Uterus (tissue), 3 donors: ENCODE measurements at regions not wholly inside any gene's neighbourhood (a gene's known extent, or its start where the extent isn't known, plus 50 kb on each side); places are given as distances from the start of the nearest gene placed in this dataset.
A peak's percentile ranks its signal among the peaks of the same experiment; 100 is the strongest.
"Not testable (repeated sequence)": the region's sequence is repeated elsewhere in the genome, so short reads cannot be mapped to it uniquely, and the experiment has no call there.

Experiments used
- DNase-seq, 2 donors: peaks; one replicate each; pipeline ENCODE4 v3.0.0-alpha.2; 2019 to 2020
- H3K27ac ChIP-seq, 2 donors: fragments of 200-600 bp; sonication (generic); 1 replicate in 1 of 2; 2 replicates in 1 of 2; pipeline ENCODE4 v1.5.1; 2016 to 2018
- H3K27me3 ChIP-seq, 2 donors: fragments of 200-600 bp; sonication (generic); one replicate each; pipeline ENCODE4 v1.5.1; 2018 to 2019; ENCODE audit warnings: control low read depth in 1 of 2
- H3K36me3 ChIP-seq, 2 donors: fragments of 200-600 bp; sonication (generic); one replicate each; pipeline ENCODE4 v1.5.1; 2019; ENCODE audit warnings: control low read depth in 1 of 2
- H3K4me1 ChIP-seq, 2 donors: fragments of 200-600 bp; sonication (generic); one replicate each; pipeline ENCODE4 v1.5.1; 2018 to 2019; ENCODE audit warnings: control low read depth in 1 of 2
- H3K4me3 ChIP-seq, 2 donors: fragments of 200-600 bp; sonication (generic); 1 replicate in 1 of 2; 2 replicates in 1 of 2; pipeline ENCODE4 v1.5.1; 2018 to 2019; ENCODE audit warnings: mild to moderate bottlenecking in 1 of 2
- H3K9me3 ChIP-seq, 2 donors: fragments of 200-600 bp; sonication (generic); one replicate each; pipeline ENCODE4 v1.5.1; 2019; ENCODE audit warnings: control low read depth in 1 of 2
- POLR2A ChIP-seq, 2 donors: fragments of 450-650 bp; IDR thresholded peaks; one replicate each; pipeline ENCODE4 v1.6.1; 2016; ENCODE audit warnings: antibody characterized with exemption in 2 of 2, mild to moderate bottlenecking in 1 of 2, moderate library complexity in 1 of 2
- intact Hi-C: fragments of 100-400 bp; cut with DNase I; formaldehyde crosslinking; loops from one replicate; pipeline ENCODE4 v1.15.1; 2023; ENCODE audit warnings: low total_unique reads
- TF ChIP-seq, protein P1 (sequence below), 4 experiments: fragments of 200-600 bp in 2 of 4; fragments of 450-650 bp in 2 of 4; sonication (generic) in 2 of 4; IDR thresholded peaks; one replicate each; pipeline ENCODE4 v1.5.1; 2016 to 2019; ENCODE audit warnings: antibody characterized with exemption in 4 of 4, mild to moderate bottlenecking in 2 of 4, moderate library complexity in 1 of 4
- donor health status: DM: yes; HTN: yes; CAD: no.

DNA sequence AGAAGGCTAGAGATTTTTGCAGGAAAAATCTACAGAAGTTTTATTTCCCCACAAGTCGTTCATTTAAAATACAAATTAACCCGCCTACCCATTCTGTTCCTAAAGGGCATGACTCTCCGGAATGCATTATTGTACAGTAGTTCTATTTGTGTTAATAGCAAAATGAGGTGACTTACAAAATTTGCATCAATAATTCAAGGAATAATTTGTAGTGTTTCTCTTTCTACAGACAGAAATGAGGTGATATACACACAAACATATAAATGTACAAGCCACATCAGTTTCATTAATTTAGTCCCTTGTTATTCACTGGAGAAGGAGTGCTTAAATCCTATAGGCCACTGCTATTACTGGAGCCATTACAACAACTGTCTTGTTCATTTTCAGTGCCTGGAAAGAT, 501.3 kb upstream of the DIAPH2 start:
- no peak for DNase-seq
- intact Hi-C loops = no loop called here

DNA sequence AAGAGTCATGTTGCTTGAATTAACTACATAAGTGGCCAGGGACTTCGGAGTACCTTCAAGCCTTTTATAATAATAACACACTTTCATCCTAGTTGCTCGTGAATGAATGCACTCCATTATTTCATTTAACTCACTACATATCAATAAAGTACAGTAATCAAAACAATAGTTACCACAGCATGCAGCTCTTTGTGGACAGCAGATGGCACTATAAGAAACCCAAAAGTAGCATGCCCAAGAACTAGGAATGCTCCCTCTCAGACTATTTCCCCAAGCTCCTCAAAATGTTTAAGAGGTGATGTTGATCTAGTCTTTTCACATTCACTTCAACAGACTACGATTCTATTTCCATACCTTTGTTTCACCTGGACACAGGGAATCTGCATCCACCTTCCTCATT, 500.8 kb upstream of the DIAPH2 start:
- H3K36me3 ChIP-seq = no peaks in the 10 kb centered on the region
- intact Hi-C loops = no loop called here
- H3K27me3 ChIP-seq = peaks cover 0 to 2% of the 10 kb centered on the region in 2 donors
- no peak overlapping the region for H3K27ac ChIP-seq
- no peak for DNase-seq
- H3K4me3 ChIP-seq = no peak overlapping the region
- H3K9me3 ChIP-seq = no peaks in the 10 kb centered on the region
- H3K4me1 ChIP-seq = no peaks in the 10 kb centered on the region
- no peak for TF ChIP-seq POLR2A (IDR thresholded peaks at IDR 0.05)
- TF ChIP-seq, protein P1, sequence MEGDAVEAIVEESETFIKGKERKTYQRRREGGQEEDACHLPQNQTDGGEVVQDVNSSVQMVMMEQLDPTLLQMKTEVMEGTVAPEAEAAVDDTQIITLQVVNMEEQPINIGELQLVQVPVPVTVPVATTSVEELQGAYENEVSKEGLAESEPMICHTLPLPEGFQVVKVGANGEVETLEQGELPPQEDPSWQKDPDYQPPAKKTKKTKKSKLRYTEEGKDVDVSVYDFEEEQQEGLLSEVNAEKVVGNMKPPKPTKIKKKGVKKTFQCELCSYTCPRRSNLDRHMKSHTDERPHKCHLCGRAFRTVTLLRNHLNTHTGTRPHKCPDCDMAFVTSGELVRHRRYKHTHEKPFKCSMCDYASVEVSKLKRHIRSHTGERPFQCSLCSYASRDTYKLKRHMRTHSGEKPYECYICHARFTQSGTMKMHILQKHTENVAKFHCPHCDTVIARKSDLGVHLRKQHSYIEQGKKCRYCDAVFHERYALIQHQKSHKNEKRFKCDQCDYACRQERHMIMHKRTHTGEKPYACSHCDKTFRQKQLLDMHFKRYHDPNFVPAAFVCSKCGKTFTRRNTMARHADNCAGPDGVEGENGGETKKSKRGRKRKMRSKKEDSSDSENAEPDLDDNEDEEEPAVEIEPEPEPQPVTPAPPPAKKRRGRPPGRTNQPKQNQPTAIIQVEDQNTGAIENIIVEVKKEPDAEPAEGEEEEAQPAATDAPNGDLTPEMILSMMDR (IDR thresholded peaks at IDR 0.05) = peak in 1 of 4 experiments; percentile 21

More for the DNA sequence above, 501.3 kb upstream of the DIAPH2 start:
- no peaks in the 10 kb centered on the region for H3K4me1 ChIP-seq
- H3K27ac ChIP-seq = no peak overlapping the region
- no peaks in the 10 kb centered on the region for H3K9me3 ChIP-seq
- no peak overlapping the region for H3K4me3 ChIP-seq
- TF ChIP-seq, protein P1 (IDR thresholded peaks at IDR 0.05) = no peak
- no peak for TF ChIP-seq POLR2A (IDR thresholded peaks at IDR 0.05)
- H3K27me3 ChIP-seq = peaks cover 0 to 2% of the 10 kb centered on the region in 2 donors
- H3K36me3 ChIP-seq = no peaks in the 10 kb centered on the region

GRCh38 chrX:96204928-96205327, 479.7 kb upstream of the DIAPH2 start:
- intact Hi-C loops = no loop called here
- no peak overlapping the region for H3K27ac ChIP-seq
- no peaks in the 10 kb centered on the region for H3K4me1 ChIP-seq
- no peak overlapping the region for H3K4me3 ChIP-seq
- no peaks in the 10 kb centered on the region for H3K9me3 ChIP-seq
- no peaks in the 10 kb centered on the region for H3K36me3 ChIP-seq
- no peak for TF ChIP-seq POLR2A (IDR thresholded peaks at IDR 0.05)
- TF ChIP-seq, protein P1 (IDR thresholded peaks at IDR 0.05) = no peak
- no peak for DNase-seq
- H3K27me3 ChIP-seq = no peaks in the 10 kb centered on the region

- Histone ChIP-seq H3K4me3 (no peak overlapping the region), H3K27me3 (no peaks in the 10 kb centered on the region), H3K36me3 (no peaks in the 10 kb centered on the region), H3K9me3 (no peaks in the 10 kb centered on the region), H3K27ac (no peak overlapping the region), H3K4me1 (no peaks in the 10 kb centered on the region)
- intact Hi-C loops = no loop called here
- DNase-seq = no peak
- no peak for TF ChIP-seq POLR2A (IDR thresholded peaks at IDR 0.05)
- TF ChIP-seq, protein P1 (IDR thresholded peaks at IDR 0.05) = no peak
Measured at GRCh38 chrX:96211953-96212352, 472.7 kb upstream of the DIAPH2 start.

- intact Hi-C loops, H3K9me3 ChIP-seq, H3K4me3 ChIP-seq, DNase-seq, H3K27ac ChIP-seq, H3K36me3 ChIP-seq, H3K27me3 ChIP-seq, H3K4me1 ChIP-seq: not testable (repeated sequence)
Measured at GRCh38 chrX:96214681-96215080, 470.0 kb upstream of the DIAPH2 start.

DNA sequence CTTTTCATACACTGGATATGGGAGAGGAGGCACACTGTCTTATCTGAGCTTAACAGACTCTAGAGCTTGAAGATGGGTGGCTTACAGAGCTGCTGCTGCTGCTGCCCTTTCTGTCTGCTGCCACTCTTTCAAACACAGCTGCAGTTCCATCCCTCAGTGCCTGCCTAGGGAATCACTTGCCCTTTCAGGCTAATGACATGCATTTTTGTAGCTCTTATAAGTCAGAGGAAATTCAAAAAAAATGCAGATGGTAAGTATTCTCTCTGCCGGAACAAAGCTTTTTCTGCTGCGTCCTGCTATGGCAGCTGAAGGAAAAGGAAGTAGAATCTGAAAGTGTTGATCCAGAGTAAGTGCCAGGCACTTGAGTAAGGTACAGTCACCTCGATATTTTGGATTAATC, 460.4 kb upstream of the DIAPH2 start:
- peaks cover 0 to 5% of the 10 kb centered on the region in 2 donors for H3K27me3 ChIP-seq
- H3K4me3 ChIP-seq = no peak overlapping the region
- TF ChIP-seq, protein P1 (IDR thresholded peaks at IDR 0.05) = no peak
- TF ChIP-seq POLR2A (IDR thresholded peaks at IDR 0.05) = no peak
- intact Hi-C loops = loop anchor here (5.0 kb wide), 1 partner anchor 573 kb away; no protein-coding TSS in a partner anchor
- H3K36me3 ChIP-seq = no peaks in the 10 kb centered on the region
- H3K27ac ChIP-seq = no peak overlapping the region
- no peaks in the 10 kb centered on the region for H3K4me1 ChIP-seq
- H3K9me3 ChIP-seq = no peaks in the 10 kb centered on the region
- DNase-seq = no peak
